ENCODE measurements at regions not wholly inside any gene's neighbourhood (a gene's known extent, or its start where the extent isn't known, plus 50 kb on each side); places are given as distances from the start of the nearest gene placed in this dataset.
"Not testable (repeated sequence)": the region's sequence is repeated elsewhere in the genome, so short reads cannot be mapped to it uniquely, and the experiment has no call there.

GRCh38 chr6:88406674-88407073 is 240.5 kb upstream of the CNR1 start:
- not testable (repeated sequence) for TF ChIP-seq EP300 (IDR thresholded peaks at IDR 0.05; ENCODE audit: borderline replicate concordance in 1 of 2, control insufficient read depth in 1 of 2, low read depth in 2 of 2, low read length in 2 of 2); MXI1 (IDR thresholded peaks at IDR 0.05; ENCODE audit: low read depth, low read length); SRF (IDR thresholded peaks at IDR 0.05; ENCODE audit: low read depth in 2 of 2, low read length in 2 of 2); ZNF24 (IDR thresholded peaks at IDR 0.05); RB1 (IDR thresholded peaks at IDR 0.05; ENCODE audit: borderline replicate concordance); REST (IDR thresholded peaks at IDR 0.05; ENCODE audit: low read depth, low read length); RAD51 (IDR thresholded peaks at IDR 0.05); POLR2AphosphoS5 (IDR thresholded peaks at IDR 0.05; ENCODE audit: low read length); CHD2 (IDR thresholded peaks at IDR 0.05; ENCODE audit: borderline replicate concordance, low read depth, low read length); JUNB (IDR thresholded peaks at IDR 0.05); ASH2L (IDR thresholded peaks at IDR 0.05; ENCODE audit: borderline replicate concordance, low read depth)
- TF ChIP-seq, protein P1, sequence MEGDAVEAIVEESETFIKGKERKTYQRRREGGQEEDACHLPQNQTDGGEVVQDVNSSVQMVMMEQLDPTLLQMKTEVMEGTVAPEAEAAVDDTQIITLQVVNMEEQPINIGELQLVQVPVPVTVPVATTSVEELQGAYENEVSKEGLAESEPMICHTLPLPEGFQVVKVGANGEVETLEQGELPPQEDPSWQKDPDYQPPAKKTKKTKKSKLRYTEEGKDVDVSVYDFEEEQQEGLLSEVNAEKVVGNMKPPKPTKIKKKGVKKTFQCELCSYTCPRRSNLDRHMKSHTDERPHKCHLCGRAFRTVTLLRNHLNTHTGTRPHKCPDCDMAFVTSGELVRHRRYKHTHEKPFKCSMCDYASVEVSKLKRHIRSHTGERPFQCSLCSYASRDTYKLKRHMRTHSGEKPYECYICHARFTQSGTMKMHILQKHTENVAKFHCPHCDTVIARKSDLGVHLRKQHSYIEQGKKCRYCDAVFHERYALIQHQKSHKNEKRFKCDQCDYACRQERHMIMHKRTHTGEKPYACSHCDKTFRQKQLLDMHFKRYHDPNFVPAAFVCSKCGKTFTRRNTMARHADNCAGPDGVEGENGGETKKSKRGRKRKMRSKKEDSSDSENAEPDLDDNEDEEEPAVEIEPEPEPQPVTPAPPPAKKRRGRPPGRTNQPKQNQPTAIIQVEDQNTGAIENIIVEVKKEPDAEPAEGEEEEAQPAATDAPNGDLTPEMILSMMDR (IDR thresholded peaks at IDR 0.05 in 2 of 3, conservative IDR thresholded peaks at IDR 0.05 in 1 of 3; ENCODE audit: control insufficient read depth in 2 of 3, extremely low read depth in 1 of 3, insufficient read depth in 1 of 3, low read depth in 3 of 3, low read length in 3 of 3) = not testable (repeated sequence)
- TF ChIP-seq, protein P2, sequence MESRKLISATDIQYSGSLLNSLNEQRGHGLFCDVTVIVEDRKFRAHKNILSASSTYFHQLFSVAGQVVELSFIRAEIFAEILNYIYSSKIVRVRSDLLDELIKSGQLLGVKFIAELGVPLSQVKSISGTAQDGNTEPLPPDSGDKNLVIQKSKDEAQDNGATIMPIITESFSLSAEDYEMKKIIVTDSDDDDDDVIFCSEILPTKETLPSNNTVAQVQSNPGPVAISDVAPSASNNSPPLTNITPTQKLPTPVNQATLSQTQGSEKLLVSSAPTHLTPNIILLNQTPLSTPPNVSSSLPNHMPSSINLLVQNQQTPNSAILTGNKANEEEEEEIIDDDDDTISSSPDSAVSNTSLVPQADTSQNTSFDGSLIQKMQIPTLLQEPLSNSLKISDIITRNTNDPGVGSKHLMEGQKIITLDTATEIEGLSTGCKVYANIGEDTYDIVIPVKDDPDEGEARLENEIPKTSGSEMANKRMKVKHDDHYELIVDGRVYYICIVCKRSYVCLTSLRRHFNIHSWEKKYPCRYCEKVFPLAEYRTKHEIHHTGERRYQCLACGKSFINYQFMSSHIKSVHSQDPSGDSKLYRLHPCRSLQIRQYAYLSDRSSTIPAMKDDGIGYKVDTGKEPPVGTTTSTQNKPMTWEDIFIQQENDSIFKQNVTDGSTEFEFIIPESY (IDR thresholded peaks at IDR 0.05) = not testable (repeated sequence)
- TF ChIP-seq, protein P3, sequence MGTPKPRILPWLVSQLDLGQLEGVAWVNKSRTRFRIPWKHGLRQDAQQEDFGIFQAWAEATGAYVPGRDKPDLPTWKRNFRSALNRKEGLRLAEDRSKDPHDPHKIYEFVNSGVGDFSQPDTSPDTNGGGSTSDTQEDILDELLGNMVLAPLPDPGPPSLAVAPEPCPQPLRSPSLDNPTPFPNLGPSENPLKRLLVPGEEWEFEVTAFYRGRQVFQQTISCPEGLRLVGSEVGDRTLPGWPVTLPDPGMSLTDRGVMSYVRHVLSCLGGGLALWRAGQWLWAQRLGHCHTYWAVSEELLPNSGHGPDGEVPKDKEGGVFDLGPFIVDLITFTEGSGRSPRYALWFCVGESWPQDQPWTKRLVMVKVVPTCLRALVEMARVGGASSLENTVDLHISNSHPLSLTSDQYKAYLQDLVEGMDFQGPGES (IDR thresholded peaks at IDR 0.05) = not testable (repeated sequence)
